Testis (tissue), 2 donors: ENCODE measurements at regions not wholly inside any gene's neighbourhood (a gene's known extent, or its start where the extent isn't known, plus 50 kb on each side); places are given as distances from the start of the nearest gene placed in this dataset.

Source experiments
- POLR2A ChIP-seq: fragments of 450-650 bp; IDR thresholded peaks from one replicate; pipeline ENCODE4 v1.6.1; 2017; ENCODE audit warnings: antibody characterized with exemption, mild to moderate bottlenecking, moderate library complexity
- TF ChIP-seq, protein P1 (sequence below), 3 experiments: fragments of 450-650 bp in 2 of 3; fragments of 200-600 bp in 1 of 3; sonication (generic) in 1 of 3; IDR thresholded peaks; one replicate each; pipeline ENCODE4 v1.5.1; 2016 to 2019; ENCODE audit warnings: antibody characterized with exemption in 3 of 3, mild to moderate bottlenecking in 2 of 3, moderate library complexity in 1 of 3

DNA sequence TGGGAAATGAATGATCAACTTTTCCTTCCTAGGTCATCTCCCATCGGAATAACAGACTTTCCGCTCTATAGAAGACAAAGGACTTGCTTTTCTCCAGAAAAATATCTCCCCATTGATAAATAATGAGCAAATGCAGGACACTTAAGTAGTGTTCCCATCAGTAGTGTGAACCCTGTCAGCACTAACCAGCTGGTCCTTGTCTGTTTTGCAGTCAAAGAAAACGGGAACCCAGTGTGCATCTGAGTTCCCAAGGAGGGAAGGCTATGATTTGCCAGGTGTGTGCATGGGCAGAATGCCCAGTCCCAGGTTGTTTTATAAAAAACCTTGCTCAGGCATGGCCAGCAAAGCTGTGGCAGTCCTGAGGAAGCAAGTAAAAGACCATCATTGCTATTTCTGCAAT, 256.5 kb upstream of the HMGA2 start:
- TF ChIP-seq, protein P1, sequence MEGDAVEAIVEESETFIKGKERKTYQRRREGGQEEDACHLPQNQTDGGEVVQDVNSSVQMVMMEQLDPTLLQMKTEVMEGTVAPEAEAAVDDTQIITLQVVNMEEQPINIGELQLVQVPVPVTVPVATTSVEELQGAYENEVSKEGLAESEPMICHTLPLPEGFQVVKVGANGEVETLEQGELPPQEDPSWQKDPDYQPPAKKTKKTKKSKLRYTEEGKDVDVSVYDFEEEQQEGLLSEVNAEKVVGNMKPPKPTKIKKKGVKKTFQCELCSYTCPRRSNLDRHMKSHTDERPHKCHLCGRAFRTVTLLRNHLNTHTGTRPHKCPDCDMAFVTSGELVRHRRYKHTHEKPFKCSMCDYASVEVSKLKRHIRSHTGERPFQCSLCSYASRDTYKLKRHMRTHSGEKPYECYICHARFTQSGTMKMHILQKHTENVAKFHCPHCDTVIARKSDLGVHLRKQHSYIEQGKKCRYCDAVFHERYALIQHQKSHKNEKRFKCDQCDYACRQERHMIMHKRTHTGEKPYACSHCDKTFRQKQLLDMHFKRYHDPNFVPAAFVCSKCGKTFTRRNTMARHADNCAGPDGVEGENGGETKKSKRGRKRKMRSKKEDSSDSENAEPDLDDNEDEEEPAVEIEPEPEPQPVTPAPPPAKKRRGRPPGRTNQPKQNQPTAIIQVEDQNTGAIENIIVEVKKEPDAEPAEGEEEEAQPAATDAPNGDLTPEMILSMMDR (IDR thresholded peaks at IDR 0.05) = no peak
- no peak for TF ChIP-seq POLR2A
